Caco-2 (cell line): ENCODE measurements at regions not wholly inside any gene's neighbourhood (a gene's known extent, or its start where the extent isn't known, plus 50 kb on each side); places are given as distances from the start of the nearest gene placed in this dataset.

Experiments used
- BruUV-seq: library from RNA; stranded (reverse); fragments of 400-500 nt; replicated peaks from 2 replicates; lab custom pipeline; 2021; lab: Mats Ljungman, UMichigan
- CTCF ChIA-PET: fragments of 300-600 bp; sonication (Branson Sonifier 250); formaldehyde crosslinking; loops from one replicate; lab custom pipeline; 2022; ENCODE audit warnings: antibody characterized with exemption; lab: Charles Lee
- POLR2A ChIA-PET: fragments of 300-600 bp; sonication (Branson Sonifier 250); formaldehyde crosslinking; loops from one replicate; lab custom pipeline; 2022; ENCODE audit warnings: antibody characterized with exemption; lab: Charles Lee
- DNase-seq, 2 experiments: peaks; one replicate each; pipeline versions ENCODE4 v3.0.0 to v3.0.0-alpha.2; 2020 to 2022
- H3K27me3 ChIP-seq: replicated peaks from 2 replicates; pipeline ENCODE4 v1.6.0; 2011; ENCODE audit warnings: low read length; ENCODE audit not compliant: control insufficient read depth, insufficient read depth
- H3K36me3 ChIP-seq: 2 replicates; pipeline ENCODE4 v1.5.1; 2011; ENCODE audit warnings: low read length; ENCODE audit not compliant: control insufficient read depth, insufficient read depth
- H3K4me1 ChIP-seq: fragments of 250-450 bp; sonication (Bioruptor Pico); 2 replicates; pipeline ENCODE4 v1.5.1; 2020; ENCODE audit warnings: mild to moderate bottlenecking
- H3K4me3 ChIP-seq: 2 replicates; pipeline ENCODE4 v1.5.1; 2011; ENCODE audit warnings: low read depth, mild to moderate bottlenecking, control low read depth, low read length
- H3K9me3 ChIP-seq: fragments of 250-450 bp; sonication (Bioruptor Pico); 2 replicates; pipeline ENCODE4 v1.5.1; 2020; ENCODE audit warnings: mild to moderate bottlenecking, moderate library complexity
- H3K27ac Mint-ChIP-seq: one replicate; pipeline ENCODE4 v1.8.0; 2022; ENCODE audit warnings: mixed read lengths; ENCODE audit not compliant: unreplicated experiment
- H3K27me3 Mint-ChIP-seq: one replicate; pipeline ENCODE4 v1.8.0; 2022; ENCODE audit warnings: mixed read lengths; ENCODE audit not compliant: insufficient read depth, unreplicated experiment
- H3K36me3 Mint-ChIP-seq: one replicate; pipeline ENCODE4 v1.8.0; 2022; ENCODE audit warnings: mild to moderate bottlenecking, mixed read lengths; ENCODE audit not compliant: insufficient read depth, unreplicated experiment
- H3K4me1 Mint-ChIP-seq: one replicate; pipeline ENCODE4 v1.8.0; 2022; ENCODE audit warnings: low read depth, mixed read lengths; ENCODE audit not compliant: unreplicated experiment
- H3K4me3 Mint-ChIP-seq: one replicate; pipeline ENCODE4 v1.8.0; 2022; ENCODE audit warnings: mild to moderate bottlenecking, moderate library complexity, mixed read lengths; ENCODE audit not compliant: unreplicated experiment
- H3K9me3 Mint-ChIP-seq: one replicate; pipeline ENCODE4 v1.8.0; 2022; ENCODE audit warnings: mixed read lengths; ENCODE audit not compliant: unreplicated experiment
- intact Hi-C: fragments of 100-400 bp; cut with micrococcal nuclease; formaldehyde crosslinking; loops from one replicate; pipeline ENCODE4 v1.10.0; 2022; ENCODE audit not compliant: unreplicated experiment
- TF ChIP-seq, protein P1 (sequence below), 2 experiments: fragments of 200-600 bp in 1 of 2; IDR thresholded peaks; 1 replicate in 1 of 2; 2 replicates in 1 of 2; pipeline versions ENCODE4 v1.5.1 to v1.8.0; 2011 to 2022; ENCODE audit warnings: antibody characterized with exemption in 1 of 2, control low read depth in 1 of 2, inconsistent platforms in 1 of 2, low read depth in 1 of 2, low read length in 1 of 2, mild to moderate bottlenecking in 1 of 2, moderate library complexity in 1 of 2; ENCODE audit not compliant: insufficient read depth in 1 of 2, severe bottlenecking in 1 of 2, unreplicated experiment in 1 of 2

DNA sequence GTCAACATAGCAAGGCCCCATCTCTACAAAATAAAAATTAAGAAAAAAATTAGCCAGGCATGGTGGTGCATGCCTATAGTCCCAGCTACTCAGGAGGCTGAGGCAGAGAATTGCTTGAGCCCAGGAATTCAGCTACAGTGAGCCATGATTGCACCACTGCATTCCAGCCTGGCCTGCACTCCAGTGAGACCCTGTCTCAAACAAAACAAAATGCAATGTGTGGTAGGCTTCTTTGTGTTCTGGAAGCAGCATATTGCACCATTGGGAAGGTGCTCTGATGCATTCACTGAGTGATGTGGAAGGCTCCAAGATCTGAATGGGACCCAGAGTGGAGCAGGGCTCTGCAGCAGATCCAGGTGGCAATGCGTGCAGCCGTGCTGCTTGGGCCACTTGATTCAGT, 99.6 kb upstream of the COG2 start:
- DNase-seq: no peak
- Histone ChIP-seq H3K9me3 (no peaks in the 10 kb centered on the region), H3K27me3 (no peaks in the 10 kb centered on the region), H3K36me3 (no peaks in the 10 kb centered on the region), H3K4me3 (no peak overlapping the region), H3K4me1 (no peaks in the 10 kb centered on the region)
- POLR2A ChIA-PET: no interaction called here
- Mint-ChIP-seq H3K27me3 (no peaks in the 10 kb centered on the region), H3K27ac (no peak overlapping the region), H3K4me3 (no peak overlapping the region), H3K36me3 (no peaks in the 10 kb centered on the region), H3K4me1 (no peaks in the 10 kb centered on the region), H3K9me3 (no peaks in the 10 kb centered on the region)
- intact Hi-C loops: no loop called here
- CTCF ChIA-PET: no interaction called here
- no TSS peak for BruUV-seq
- TF ChIP-seq, protein P1, sequence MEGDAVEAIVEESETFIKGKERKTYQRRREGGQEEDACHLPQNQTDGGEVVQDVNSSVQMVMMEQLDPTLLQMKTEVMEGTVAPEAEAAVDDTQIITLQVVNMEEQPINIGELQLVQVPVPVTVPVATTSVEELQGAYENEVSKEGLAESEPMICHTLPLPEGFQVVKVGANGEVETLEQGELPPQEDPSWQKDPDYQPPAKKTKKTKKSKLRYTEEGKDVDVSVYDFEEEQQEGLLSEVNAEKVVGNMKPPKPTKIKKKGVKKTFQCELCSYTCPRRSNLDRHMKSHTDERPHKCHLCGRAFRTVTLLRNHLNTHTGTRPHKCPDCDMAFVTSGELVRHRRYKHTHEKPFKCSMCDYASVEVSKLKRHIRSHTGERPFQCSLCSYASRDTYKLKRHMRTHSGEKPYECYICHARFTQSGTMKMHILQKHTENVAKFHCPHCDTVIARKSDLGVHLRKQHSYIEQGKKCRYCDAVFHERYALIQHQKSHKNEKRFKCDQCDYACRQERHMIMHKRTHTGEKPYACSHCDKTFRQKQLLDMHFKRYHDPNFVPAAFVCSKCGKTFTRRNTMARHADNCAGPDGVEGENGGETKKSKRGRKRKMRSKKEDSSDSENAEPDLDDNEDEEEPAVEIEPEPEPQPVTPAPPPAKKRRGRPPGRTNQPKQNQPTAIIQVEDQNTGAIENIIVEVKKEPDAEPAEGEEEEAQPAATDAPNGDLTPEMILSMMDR (IDR thresholded peaks at IDR 0.05; ENCODE audit: insufficient read depth in 1 of 2, low read depth in 1 of 2, low read length in 1 of 2, severe bottlenecking in 1 of 2, unreplicated experiment in 1 of 2): no peak

DNA sequence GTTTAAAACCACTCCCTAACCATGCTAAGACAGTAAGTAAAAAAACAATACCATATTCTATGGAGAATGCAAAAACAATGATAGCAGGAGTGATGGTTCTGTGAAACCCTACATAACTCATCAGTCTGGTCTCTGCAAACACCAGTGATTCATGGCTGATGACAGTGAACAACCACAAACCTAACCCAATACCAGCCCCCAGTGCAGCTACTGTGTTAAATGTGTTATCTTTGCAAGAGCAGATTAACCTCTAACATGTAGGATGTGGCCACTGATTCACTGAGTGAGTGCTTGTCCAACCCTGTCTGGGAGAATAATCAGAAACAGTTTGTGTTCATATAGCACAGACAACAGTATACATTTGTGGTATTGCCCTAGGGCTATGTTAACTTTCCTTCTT, 100.2 kb upstream of the COG2 start:
- H3K27ac Mint-ChIP-seq: no peak overlapping the region
- no peaks in the 10 kb centered on the region for H3K27me3 ChIP-seq
- H3K4me1 ChIP-seq: no peaks in the 10 kb centered on the region
- no TSS peak for BruUV-seq
- no peaks in the 10 kb centered on the region for H3K27me3 Mint-ChIP-seq
- H3K4me1 Mint-ChIP-seq: no peaks in the 10 kb centered on the region
- intact Hi-C loops: no loop called here
- POLR2A ChIA-PET: no interaction called here
- no peaks in the 10 kb centered on the region for H3K9me3 Mint-ChIP-seq
- no peak for DNase-seq
- TF ChIP-seq, protein P1 (IDR thresholded peaks at IDR 0.05; ENCODE audit: insufficient read depth in 1 of 2, low read depth in 1 of 2, low read length in 1 of 2, severe bottlenecking in 1 of 2, unreplicated experiment in 1 of 2): no peak
- no peak overlapping the region for H3K4me3 Mint-ChIP-seq
- no peaks in the 10 kb centered on the region for H3K36me3 Mint-ChIP-seq
- H3K9me3 ChIP-seq: no peaks in the 10 kb centered on the region
- CTCF ChIA-PET: no interaction called here
- no peaks in the 10 kb centered on the region for H3K36me3 ChIP-seq
- no peak overlapping the region for H3K4me3 ChIP-seq

DNA sequence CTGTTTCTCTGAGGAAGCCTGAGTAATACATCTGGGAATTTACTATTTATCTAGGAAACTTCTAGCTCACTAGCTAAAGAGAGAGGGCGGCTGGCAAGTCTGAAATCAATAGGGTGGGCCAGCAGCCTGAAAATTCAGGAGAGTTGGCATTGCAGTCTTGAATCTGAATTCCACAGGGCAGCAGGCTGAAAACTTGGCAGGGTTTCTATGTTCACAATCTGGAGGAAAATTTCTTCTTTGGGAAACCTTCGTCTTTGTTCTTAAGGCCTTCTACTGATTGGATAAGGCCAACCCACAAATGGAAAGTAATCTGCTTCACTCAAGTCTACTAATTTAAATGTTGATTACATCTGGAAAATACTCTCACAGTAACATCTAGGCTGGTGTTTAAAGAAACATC, 101.0 kb upstream of the COG2 start:
- POLR2A ChIA-PET: no interaction called here
- Histone ChIP-seq H3K4me3 (no peak overlapping the region), H3K36me3 (no peaks in the 10 kb centered on the region), H3K27me3 (no peaks in the 10 kb centered on the region), H3K9me3 (no peaks in the 10 kb centered on the region), H3K4me1 (no peaks in the 10 kb centered on the region)
- TF ChIP-seq, protein P1 (IDR thresholded peaks at IDR 0.05; ENCODE audit: insufficient read depth in 1 of 2, low read depth in 1 of 2, low read length in 1 of 2, severe bottlenecking in 1 of 2, unreplicated experiment in 1 of 2): no peak
- CTCF ChIA-PET: interaction anchor here (1.1 kb wide), 1 partner anchor 26 kb away, joined by 3 read pairs; no protein-coding TSS in a partner anchor
- Mint-ChIP-seq H3K4me3 (no peak overlapping the region), H3K27me3 (no peaks in the 10 kb centered on the region), H3K36me3 (no peaks in the 10 kb centered on the region), H3K27ac (no peak overlapping the region), H3K9me3 (no peaks in the 10 kb centered on the region), H3K4me1 (no peaks in the 10 kb centered on the region)
- BruUV-seq: no TSS peak
- no peak for DNase-seq
- intact Hi-C loops: no loop called here
